CD4-positive, alpha-beta T cell treated with Interleukin-6 for 4 hours (primary cell): ENCODE measurements at regions not wholly inside any gene's neighbourhood (a gene's known extent, or its start where the extent isn't known, plus 50 kb on each side); places are given as distances from the start of the nearest gene placed in this dataset.
"Not testable (repeated sequence)": the region's sequence is repeated elsewhere in the genome, so short reads cannot be mapped to it uniquely, and the experiment has no call there.

Experiments
- DNase-seq: peaks from one replicate; pipeline ENCODE4 v3.0.0-alpha.2; 2020; ENCODE audit warnings: mixed read lengths

DNA sequence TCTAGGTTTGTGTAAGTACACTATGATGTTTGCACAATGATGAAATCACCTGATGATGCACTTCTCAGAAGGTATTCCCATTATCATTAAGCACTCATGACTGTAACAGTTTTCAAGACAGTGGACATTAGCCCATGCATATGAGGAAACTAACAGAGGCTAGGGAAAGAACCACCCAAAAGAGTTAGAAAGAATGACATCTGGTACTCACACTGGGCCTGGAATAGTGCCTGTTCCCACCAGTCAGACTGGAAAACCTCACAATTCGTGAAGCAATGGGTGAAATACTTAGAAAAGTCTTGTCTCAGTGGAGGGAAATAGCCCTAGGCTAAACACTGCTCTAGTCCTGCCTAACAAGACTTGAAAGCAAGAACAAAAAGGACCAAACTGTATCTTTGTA is 117.4 kb upstream of the GDNF start:
- DNase-seq: no peak

GRCh38 chr5:37955748-37956147 is 115.9 kb upstream of the GDNF start:
- DNase-seq: no peak

GRCh38 chr5:37954561-37954960 is 114.7 kb upstream of the GDNF start:
- no peak for DNase-seq

- no peak for DNase-seq
These were observed 112.3 kb upstream of the GDNF start for GRCh38 chr5:37951946-37952721.

DNA sequence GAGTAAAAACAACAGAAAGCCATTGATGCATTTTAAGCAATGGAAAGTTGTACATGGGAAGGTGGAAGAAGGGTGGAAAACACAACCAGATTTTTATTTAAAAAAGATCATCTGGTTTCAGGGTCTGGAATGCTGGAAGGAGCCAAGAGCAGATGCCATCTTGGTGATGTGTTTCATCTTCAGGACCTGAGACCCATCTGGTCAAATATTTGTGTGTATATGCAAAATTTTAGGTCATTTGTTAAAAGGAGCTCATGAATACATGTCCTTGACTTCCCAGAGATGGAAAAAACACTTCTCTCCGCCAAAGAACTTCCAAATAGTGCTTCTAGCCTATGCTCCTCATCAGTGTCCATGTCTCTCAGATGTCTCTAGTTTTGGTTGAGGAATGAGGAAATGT is 110.6 kb upstream of the GDNF start:
- no peak for DNase-seq

DNA sequence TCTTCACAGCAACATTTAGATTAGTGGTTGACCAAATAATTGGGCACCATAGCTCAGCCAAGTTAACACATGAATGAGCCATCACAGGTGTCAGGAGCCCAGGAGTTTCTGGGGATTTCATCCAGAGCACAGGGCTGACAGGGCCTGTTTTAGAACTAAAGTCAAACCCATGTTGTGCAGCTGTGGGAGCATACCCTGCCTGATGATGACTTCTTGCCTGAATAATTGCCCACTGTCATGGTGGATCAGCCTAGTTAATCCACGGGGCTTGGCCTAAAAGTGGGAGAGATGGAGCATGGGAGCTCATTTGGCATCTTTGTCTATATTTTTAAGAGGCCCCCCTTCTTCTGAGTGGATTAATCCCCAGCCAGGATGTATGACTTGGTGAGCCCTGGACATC is 105.6 kb upstream of the GDNF start:
- DNase-seq: no peak

DNA sequence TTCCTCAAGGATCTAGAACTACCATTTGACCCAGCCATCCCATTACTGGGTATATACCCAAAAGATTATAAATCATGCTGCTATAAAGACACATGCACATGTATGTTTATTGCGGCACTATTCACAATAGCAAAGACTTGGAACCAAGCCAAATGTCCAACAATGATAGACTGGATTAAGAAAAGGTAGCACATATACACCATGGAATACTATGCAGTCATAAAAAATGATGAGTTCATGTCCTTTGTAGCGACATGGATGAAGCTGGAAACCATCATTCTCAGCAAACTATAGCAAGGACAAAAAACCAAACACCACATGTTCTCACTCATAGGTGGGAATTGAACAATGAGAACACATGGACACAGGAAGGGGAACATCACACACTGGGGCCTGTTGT is 103.3 kb upstream of the GDNF start:
- not testable (repeated sequence) for DNase-seq

DNA sequence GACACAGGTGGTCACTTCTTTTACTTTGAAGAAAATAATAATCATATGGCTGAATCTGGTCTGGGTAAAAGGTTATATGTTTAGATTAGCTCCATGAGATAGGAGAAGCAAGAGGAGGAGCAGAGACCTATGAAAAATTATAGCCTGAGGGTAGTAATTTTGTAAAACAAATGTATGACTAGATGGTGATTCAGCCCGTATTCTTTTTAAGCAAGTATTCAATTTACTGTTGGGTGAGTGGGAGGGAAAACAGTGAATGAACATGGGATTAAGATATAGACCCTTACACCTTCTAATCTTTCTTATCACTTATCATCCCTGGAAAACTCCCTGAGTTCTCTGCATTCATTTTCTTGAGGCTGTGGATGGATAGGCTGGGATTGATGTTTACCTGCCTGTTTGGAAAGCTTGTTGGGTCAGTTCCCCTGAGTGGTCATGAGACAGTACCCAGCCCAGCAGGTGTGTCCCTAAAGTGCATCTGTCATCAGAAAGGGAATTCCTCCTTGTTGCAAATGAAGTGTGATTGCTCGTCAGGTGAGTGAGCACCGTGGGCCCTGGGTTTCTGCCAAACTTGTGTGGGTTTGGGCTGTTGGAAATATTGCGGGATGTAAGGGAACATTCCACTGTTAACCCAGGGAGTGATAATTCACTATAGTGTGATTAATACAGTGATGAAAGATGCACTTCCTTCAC is 101.2 kb upstream of the GDNF start:
- no peak for DNase-seq

- DNase-seq: no peak
These were observed 99.0 kb upstream of the GDNF start for GRCh38 chr5:37938861-37939260.

GRCh38 chr5:37938076-37938852 is 98.4 kb upstream of the GDNF start:
- DNase-seq: no peak

DNA sequence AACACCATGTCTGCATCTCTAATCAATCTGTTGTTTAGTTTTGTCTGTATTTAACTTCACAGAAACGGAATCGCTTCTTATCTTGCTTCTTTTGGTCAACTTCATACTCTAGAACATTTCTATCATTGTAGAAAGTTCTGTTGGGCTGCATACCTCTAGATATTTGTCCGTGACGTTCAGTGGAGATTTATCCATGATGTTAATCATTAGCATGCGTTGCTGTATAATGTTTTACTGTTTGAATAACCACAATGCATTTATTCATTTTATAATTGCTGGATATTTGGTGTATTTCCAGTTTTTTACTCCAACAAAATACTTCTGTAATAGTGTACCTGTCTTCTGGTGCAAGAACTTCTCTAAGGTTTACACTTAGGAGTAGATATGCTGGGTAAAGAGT is 96.2 kb upstream of the GDNF start:
- DNase-seq: no peak

GRCh38 chr5:37933576-37933975 is 93.7 kb upstream of the GDNF start:
- DNase-seq: no peak

DNA sequence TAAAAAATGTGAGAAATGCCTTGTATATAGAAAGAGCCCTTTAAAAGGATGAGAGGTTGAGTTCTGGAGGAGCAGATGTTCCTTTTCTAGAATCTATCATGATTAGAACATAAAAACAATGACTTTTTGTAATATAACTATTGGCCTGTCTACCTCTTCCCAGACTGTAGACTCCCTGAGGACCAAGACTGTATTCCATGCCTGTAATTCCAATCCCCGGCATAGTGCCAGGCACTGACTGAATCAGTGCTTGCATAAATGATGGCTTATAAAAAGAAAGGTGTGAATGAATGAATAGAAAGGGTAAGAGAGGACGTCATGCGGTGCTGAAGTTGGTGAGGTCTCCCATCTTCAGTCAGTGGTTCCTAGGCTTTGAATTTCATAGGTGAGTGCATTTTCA is 92.6 kb upstream of the GDNF start:
- DNase-seq: no peak

- DNase-seq: no peak
These were observed 91.7 kb upstream of the GDNF start for GRCh38 chr5:37931541-37931940.

GRCh38 chr5:37930350-37930749 is 90.5 kb upstream of the GDNF start:
- no peak for DNase-seq

DNA sequence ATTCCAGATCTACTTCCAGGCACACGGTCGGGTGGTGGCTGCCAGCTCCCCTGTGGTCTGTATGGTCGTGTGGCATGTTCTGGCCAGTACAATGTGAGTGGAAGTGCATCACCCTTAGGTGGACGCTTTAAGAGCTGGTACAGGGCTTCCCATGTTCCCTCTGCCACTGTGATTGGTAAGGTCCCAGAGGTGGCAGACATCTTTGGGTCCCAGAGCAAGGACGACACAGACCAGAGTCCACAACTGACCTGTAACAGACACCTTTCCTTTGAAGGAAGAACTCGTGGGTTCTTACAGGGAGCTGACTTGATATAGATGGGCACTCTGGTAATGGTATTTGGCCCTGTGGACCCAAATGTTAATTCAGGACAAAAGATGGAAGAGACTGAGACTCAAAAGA is 90.0 kb upstream of the GDNF start:
- DNase-seq: no peak

GRCh38 chr5:37927753-37928152 is 87.9 kb upstream of the GDNF start:
- not testable (repeated sequence) for DNase-seq

DNA sequence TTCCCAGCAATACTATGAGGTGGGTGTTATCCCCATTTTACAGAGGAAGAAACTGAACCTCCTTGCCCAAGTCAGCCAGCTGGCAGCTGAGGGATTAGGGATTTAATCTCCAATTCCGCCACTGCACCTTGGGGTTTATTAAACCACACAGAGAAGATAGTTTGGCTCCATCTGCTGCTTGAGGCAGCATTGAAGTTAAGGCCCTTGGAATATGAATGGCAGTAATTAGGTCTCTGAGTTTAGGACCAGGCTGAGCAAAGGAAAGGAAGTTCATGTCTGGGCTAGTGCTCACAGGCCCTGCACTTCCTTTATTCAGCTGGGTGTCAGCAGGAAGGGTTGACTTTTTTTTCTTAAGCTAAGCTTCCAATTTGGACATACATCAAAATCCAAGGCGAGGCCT is 86.9 kb upstream of the GDNF start:
- DNase-seq: no peak

DNA sequence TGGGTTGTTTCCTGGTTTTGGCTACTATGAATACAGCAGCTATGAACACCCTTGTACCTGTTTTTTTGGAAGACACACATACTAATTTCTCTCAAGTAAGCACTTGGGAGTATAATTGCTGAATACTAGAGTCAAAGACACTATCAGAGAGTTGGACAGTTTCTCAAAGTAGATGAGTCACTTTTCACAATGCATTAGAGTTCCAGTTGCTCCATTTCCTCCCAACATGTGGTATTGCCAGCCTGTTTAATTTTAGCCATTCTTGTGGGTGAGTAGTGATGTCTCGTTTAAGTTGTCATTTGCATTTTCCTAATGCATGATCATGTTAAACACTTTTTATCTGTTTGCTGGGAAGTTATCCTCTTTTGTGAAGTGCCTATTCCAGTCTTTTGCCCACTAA is 81.6 kb upstream of the GDNF start:
- DNase-seq: no peak

DNA sequence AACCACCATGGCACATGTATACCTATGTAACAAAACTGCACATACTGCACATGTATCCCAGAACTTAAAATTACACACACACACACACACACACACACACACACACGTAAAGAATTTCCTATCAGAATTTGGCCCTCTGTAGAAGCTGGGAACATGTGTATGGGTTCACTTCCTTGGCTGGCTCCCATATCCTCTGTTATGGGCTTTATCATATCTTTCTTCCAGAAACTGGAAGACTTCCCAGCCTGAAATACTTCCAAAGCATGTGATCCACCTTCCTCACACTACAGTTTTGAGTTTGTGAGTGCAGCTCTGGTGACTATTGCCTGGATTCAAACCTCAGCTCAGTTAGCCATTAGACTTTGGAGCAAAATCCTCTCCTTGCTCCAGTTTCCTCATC is 78.6 kb upstream of the GDNF start:
- DNase-seq: no peak

DNA sequence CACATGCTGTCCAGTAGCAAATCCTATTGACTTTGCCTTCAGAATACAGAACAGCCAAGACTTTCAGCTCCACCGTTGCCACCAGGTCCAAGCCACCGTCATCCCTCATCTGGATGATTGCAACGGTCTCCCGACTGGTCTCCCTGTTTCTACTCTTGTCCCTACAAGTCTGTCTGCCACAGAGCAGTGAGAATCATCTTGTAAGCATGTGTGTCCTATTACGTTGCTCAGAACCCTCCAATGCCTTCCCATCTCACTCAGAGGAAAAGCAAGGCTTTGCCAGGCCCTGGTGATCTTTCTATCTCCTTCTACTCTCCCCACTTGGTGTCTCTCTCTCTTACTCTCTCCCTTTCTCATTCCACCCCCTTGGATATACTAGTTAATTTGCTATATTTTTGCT is 76.7 kb upstream of the GDNF start:
- no peak for DNase-seq

GRCh38 chr5:37915097-37915736 is 75.4 kb upstream of the GDNF start:
- no peak for DNase-seq

DNA sequence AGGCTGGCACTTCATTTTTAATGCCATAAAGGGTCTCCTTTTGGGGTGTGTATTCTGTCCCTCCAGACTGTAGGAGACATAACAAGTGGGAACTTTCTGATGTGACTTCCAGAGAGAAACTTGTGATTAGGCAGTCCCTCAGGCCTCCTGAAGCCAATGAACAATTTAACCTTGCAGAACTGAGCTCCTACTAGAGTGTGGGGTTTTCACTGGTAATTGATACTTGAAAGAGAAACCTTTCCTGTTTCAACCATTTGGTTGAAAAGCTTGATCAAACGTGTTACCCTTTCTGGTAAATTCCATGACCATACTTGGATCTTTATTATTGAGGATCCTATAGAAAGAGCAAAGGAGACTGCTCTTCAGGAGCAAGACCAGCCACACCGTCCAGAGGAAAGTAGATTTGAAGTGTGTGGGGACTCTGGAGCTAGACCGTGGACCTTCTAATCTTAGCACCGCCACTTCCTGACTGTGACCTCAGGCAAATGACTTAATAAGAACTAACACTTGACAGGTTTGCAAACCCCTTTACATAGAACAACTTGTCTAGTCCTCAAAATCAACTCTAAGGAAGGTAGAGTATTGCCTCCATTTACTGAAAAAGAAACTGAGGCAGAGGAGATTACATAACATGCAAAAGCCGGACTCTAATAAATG is 69.9 kb upstream of the GDNF start:
- not testable (repeated sequence) for DNase-seq
